SK-N-SH treated with all-trans-retinoic acid at 6 μM for 48 hours (cell line): ENCODE measurements at regions not wholly inside any gene's neighbourhood (a gene's known extent, or its start where the extent isn't known, plus 50 kb on each side); places are given as distances from the start of the nearest gene placed in this dataset.

Experiments
- ATAC-seq: fragments of 200-7000 bp; cut with Tn5 transposase; 3 replicates; pipeline ENCODE4 v1.9.1; 2020; ENCODE audit warnings: mild to moderate bottlenecking, moderate library complexity
- ARNTL ChIP-seq: fragments of 450-650 bp; formaldehyde crosslinking; IDR thresholded peaks from 2 replicates; pipeline ENCODE4 v1.5.0; 2020; ENCODE audit warnings: low read depth, mild to moderate bottlenecking, moderate library complexity, borderline replicate concordance
- BACH2 ChIP-seq: fragments of 250-450 bp; sonication (Bioruptor Pico); IDR thresholded peaks from 2 replicates; pipeline ENCODE4 v1.9.0; 2021; ENCODE audit warnings: mild to moderate bottlenecking, borderline replicate concordance
- CSDC2 ChIP-seq: fragments of 250-450 bp; sonication (Bioruptor Pico); IDR thresholded peaks from 2 replicates; pipeline ENCODE4 v1.5.0; 2020; ENCODE audit warnings: mild to moderate bottlenecking, moderate library complexity
- ESRRG ChIP-seq: fragments of 250-450 bp; sonication (Bioruptor Pico); IDR thresholded peaks from 2 replicates; pipeline ENCODE4 v1.6.1; 2021; ENCODE audit warnings: mild to moderate bottlenecking
- GLIS3 ChIP-seq: fragments of 250-450 bp; sonication (Bioruptor Pico); IDR thresholded peaks from 2 replicates; pipeline ENCODE4 v1.5.0; 2020; ENCODE audit warnings: mild to moderate bottlenecking, moderate library complexity
- ISL1 ChIP-seq: fragments of 250-450 bp; sonication (Bioruptor Pico); IDR thresholded peaks from 2 replicates; pipeline ENCODE4 v2.1.2; 2022; ENCODE audit warnings: mild to moderate bottlenecking, moderate library complexity
- OSR1 ChIP-seq: fragments of 250-450 bp; sonication (Bioruptor Pico); IDR thresholded peaks from 2 replicates; pipeline ENCODE4 v1.8.0; 2022; ENCODE audit warnings: moderate library complexity, mild to moderate bottlenecking, inconsistent platforms
- PPARA ChIP-seq: fragments of 250-450 bp; sonication (Bioruptor Pico); IDR thresholded peaks from 2 replicates; pipeline ENCODE4 v1.5.0; 2020; ENCODE audit warnings: mild to moderate bottlenecking, borderline replicate concordance
- RARB ChIP-seq: fragments of 250-450 bp; sonication (Bioruptor Pico); IDR thresholded peaks from 2 replicates; pipeline ENCODE4 v1.8.0; 2021; ENCODE audit warnings: mild to moderate bottlenecking, moderate library complexity
- SNAI2 ChIP-seq: fragments of 250-450 bp; sonication (Bioruptor Pico); IDR thresholded peaks from 2 replicates; pipeline ENCODE4 v1.5.0; 2020; ENCODE audit warnings: mild to moderate bottlenecking, moderate library complexity
- TOX ChIP-seq: fragments of 250-450 bp; sonication (Bioruptor Pico); IDR thresholded peaks from 2 replicates; pipeline ENCODE4 v1.8.0; 2021; ENCODE audit warnings: mild to moderate bottlenecking, moderate library complexity, borderline replicate concordance
- ZC3H10 ChIP-seq: fragments of 250-450 bp; sonication (Bioruptor Pico); IDR thresholded peaks from 2 replicates; pipeline ENCODE4 v1.5.1; 2021; ENCODE audit warnings: mild to moderate bottlenecking, moderate library complexity
- ZFP3 ChIP-seq: fragments of 250-450 bp; sonication (Bioruptor Pico); IDR thresholded peaks from 2 replicates; pipeline ENCODE4 v1.5.0; 2020; ENCODE audit warnings: mild to moderate bottlenecking, moderate library complexity
- ZNF70 ChIP-seq: fragments of 450-650 bp; formaldehyde crosslinking; IDR thresholded peaks from 2 replicates; pipeline ENCODE4 v1.5.0; 2020; ENCODE audit warnings: mild to moderate bottlenecking, moderate library complexity
- ZNF8 ChIP-seq: fragments of 450-650 bp; formaldehyde crosslinking; IDR thresholded peaks from 2 replicates; pipeline ENCODE4 v1.5.0; 2020; ENCODE audit warnings: mild to moderate bottlenecking, moderate library complexity
- TF ChIP-seq, protein P1 (sequence below): fragments of 250-450 bp; sonication (Bioruptor Pico); IDR thresholded peaks from 2 replicates; pipeline ENCODE4 v1.5.0; 2020; ENCODE audit warnings: mild to moderate bottlenecking, moderate library complexity
- TF ChIP-seq, protein P2 (sequence below): fragments of 250-450 bp; sonication (Bioruptor Pico); IDR thresholded peaks from 2 replicates; pipeline ENCODE4 v1.5.1; 2020; ENCODE audit warnings: low read depth, mild to moderate bottlenecking, moderate library complexity
- TF ChIP-seq, protein P3 (sequence below): fragments of 250-450 bp; sonication (Bioruptor Pico); IDR thresholded peaks from 2 replicates; pipeline ENCODE4 v1.5.1; 2021; ENCODE audit warnings: mild to moderate bottlenecking, moderate library complexity
- TF ChIP-seq, protein P4 (sequence below): fragments of 250-450 bp; sonication (Bioruptor Pico); IDR thresholded peaks from 2 replicates; pipeline ENCODE4 v1.8.0; 2020; ENCODE audit warnings: mild to moderate bottlenecking, moderate library complexity, borderline replicate concordance

DNA sequence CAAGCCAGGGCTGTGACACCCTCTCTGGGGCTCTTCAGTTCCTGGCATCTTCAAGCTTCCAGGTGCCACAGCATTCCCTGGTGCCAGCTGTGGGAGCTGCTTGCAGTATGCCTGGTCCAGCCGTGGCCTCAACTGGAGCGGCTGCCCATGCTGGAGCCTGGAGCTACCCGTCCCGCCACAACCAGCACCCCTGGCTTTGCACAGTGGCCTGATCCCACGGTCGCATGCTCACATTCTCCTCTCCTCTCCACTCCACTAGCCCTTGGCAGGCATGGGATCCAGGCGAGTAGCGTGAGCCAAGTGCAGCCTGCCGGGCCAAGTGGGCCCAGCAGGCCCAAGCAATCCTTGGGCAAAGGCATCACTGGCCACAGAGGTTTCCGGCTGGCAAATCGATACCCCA lies 81.7 kb downstream of the PPP4R3C start (continued):
- TF ChIP-seq, protein P1, sequence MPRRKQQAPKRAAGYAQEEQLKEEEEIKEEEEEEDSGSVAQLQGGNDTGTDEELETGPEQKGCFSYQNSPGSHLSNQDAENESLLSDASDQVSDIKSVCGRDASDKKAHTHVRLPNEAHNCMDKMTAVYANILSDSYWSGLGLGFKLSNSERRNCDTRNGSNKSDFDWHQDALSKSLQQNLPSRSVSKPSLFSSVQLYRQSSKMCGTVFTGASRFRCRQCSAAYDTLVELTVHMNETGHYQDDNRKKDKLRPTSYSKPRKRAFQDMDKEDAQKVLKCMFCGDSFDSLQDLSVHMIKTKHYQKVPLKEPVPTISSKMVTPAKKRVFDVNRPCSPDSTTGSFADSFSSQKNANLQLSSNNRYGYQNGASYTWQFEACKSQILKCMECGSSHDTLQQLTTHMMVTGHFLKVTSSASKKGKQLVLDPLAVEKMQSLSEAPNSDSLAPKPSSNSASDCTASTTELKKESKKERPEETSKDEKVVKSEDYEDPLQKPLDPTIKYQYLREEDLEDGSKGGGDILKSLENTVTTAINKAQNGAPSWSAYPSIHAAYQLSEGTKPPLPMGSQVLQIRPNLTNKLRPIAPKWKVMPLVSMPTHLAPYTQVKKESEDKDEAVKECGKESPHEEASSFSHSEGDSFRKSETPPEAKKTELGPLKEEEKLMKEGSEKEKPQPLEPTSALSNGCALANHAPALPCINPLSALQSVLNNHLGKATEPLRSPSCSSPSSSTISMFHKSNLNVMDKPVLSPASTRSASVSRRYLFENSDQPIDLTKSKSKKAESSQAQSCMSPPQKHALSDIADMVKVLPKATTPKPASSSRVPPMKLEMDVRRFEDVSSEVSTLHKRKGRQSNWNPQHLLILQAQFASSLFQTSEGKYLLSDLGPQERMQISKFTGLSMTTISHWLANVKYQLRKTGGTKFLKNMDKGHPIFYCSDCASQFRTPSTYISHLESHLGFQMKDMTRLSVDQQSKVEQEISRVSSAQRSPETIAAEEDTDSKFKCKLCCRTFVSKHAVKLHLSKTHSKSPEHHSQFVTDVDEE (CRISPR knock-in tag), result no peak
- TF ChIP-seq, protein P2, sequence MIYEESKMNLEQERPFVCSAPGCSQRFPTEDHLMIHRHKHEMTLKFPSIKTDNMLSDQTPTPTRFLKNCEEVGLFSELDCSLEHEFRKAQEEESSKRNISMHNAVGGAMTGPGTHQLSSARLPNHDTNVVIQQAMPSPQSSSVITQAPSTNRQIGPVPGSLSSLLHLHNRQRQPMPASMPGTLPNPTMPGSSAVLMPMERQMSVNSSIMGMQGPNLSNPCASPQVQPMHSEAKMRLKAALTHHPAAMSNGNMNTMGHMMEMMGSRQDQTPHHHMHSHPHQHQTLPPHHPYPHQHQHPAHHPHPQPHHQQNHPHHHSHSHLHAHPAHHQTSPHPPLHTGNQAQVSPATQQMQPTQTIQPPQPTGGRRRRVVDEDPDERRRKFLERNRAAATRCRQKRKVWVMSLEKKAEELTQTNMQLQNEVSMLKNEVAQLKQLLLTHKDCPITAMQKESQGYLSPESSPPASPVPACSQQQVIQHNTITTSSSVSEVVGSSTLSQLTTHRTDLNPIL (CRISPR knock-in tag), result no peak

DNA sequence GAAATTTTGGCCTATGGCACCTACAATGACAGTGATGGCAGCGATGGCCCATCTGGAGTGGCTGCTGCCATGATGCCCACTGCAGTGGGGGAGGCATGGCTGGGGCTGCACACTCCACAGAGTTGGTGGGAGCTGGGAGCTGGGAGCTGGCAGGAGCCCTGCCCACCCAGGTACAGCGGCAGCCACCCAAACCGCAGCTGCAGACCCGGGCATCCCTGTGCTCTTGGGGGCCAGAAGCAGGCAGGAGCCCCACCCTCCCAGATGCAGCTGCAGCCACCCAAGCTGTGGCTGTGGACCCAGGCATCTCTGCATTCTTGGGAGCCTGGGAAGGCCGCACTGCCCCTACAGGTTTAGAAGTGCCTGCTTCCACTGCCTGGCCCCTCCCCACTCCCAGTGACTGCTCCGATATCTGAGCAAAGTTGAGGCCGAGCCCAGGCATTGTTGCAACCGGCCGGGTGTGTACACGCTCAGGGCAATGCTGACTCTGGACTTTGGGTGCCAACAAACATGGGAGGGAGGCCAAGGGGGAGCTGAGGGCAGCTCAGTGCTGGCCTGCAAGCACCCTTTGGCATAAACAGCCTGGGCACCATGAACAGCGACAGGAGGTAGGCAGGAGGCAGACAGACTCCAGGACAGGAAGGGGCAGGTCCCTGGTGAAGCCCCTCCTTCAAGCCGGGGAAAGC lies 82.8 kb downstream of the PPP4R3C start:
- ATAC-seq, result peak; percentile 80
- no peak for TF ChIP-seq SNAI2 (CRISPR knock-in tag)
- TF ChIP-seq ZNF8 (CRISPR knock-in tag), result no peak
- TF ChIP-seq, protein P3, sequence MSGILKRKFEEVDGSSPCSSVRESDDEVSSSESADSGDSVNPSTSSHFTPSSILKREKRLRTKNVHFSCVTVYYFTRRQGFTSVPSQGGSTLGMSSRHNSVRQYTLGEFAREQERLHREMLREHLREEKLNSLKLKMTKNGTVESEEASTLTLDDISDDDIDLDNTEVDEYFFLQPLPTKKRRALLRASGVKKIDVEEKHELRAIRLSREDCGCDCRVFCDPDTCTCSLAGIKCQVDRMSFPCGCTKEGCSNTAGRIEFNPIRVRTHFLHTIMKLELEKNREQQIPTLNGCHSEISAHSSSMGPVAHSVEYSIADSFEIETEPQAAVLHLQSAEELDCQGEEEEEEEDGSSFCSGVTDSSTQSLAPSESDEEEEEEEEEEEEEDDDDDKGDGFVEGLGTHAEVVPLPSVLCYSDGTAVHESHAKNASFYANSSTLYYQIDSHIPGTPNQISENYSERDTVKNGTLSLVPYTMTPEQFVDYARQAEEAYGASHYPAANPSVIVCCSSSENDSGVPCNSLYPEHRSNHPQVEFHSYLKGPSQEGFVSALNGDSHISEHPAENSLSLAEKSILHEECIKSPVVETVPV (CRISPR knock-in tag), result no peak
- TF ChIP-seq BACH2 (CRISPR knock-in tag), result no peak
- no peak for TF ChIP-seq ESRRG (CRISPR knock-in tag)
- no peak for TF ChIP-seq GLIS3 (CRISPR knock-in tag)
- no peak for TF ChIP-seq RARB
- TF ChIP-seq, protein P4, sequence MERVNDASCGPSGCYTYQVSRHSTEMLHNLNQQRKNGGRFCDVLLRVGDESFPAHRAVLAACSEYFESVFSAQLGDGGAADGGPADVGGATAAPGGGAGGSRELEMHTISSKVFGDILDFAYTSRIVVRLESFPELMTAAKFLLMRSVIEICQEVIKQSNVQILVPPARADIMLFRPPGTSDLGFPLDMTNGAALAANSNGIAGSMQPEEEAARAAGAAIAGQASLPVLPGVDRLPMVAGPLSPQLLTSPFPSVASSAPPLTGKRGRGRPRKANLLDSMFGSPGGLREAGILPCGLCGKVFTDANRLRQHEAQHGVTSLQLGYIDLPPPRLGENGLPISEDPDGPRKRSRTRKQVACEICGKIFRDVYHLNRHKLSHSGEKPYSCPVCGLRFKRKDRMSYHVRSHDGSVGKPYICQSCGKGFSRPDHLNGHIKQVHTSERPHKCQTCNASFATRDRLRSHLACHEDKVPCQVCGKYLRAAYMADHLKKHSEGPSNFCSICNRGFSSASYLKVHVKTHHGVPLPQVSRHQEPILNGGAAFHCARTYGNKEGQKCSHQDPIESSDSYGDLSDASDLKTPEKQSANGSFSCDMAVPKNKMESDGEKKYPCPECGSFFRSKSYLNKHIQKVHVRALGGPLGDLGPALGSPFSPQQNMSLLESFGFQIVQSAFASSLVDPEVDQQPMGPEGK, result no peak
- TF ChIP-seq ZNF70 (CRISPR knock-in tag), result no peak
- TF ChIP-seq, all 23 proteins: peak for 0

DNA sequence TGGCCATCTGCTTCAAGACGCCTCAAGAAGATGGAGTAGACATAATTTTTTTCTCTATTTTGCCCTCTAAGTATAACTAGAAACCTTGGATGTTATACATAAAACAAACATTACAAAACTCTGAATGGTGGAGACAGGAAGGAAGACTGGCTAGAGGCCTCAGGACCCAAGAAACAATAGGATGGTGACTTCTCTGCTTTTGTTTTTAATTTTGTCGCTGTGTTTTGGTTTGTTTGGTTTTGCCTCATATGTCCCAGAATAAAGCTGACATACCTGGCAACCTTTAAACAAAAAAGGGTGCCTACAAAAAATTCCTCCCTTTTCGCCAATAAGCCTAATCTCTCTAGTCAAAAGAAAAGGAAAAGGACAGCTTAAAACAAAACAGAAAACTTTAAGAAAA lies 109.1 kb downstream of the PPP4R3C start:
- no peak for ATAC-seq
- TF ChIP-seq ZNF8 (CRISPR knock-in tag) (no peak), CSDC2 (no peak), PPARA (CRISPR knock-in tag) (no peak), OSR1 (CRISPR knock-in tag) (no peak), ARNTL (no peak), ZNF70 (CRISPR knock-in tag) (no peak), ZFP3 (no peak), TOX (no peak), ZC3H10 (no peak), GLIS3 (CRISPR knock-in tag) (no peak), ISL1 (CRISPR knock-in tag) (no peak), ESRRG (CRISPR knock-in tag) (no peak)
- TF ChIP-seq, protein P2 (CRISPR knock-in tag), result no peak
- TF ChIP-seq, protein P3 (CRISPR knock-in tag), result no peak
- TF ChIP-seq, protein P4, result no peak
